CD14-positive monocyte (primary cell): ENCODE measurements at regions not wholly inside any gene's neighbourhood (a gene's known extent, or its start where the extent isn't known, plus 50 kb on each side); places are given as distances from the start of the nearest gene placed in this dataset.

Experiments used
- DNase-seq, 3 donors: peaks; one replicate each; pipeline ENCODE4 v3.0.0-alpha.2; 2011 to 2022
- H2AFZ ChIP-seq: 2 replicates; pipeline ENCODE4 v1.6.0; 2012; ENCODE audit warnings: mild to moderate bottlenecking, low read depth, low read length, inconsistent platforms; ENCODE audit not compliant: insufficient read depth, poor library complexity, severe bottlenecking
- H3K27ac ChIP-seq, 2 donors: 1 replicate in 1 of 2; 2 replicates in 1 of 2; pipeline ENCODE4 v1.5.1; 2012 to 2013; ENCODE audit warnings: low read length in 2 of 2, control low read depth in 1 of 2, inconsistent platforms in 1 of 2, low read depth in 1 of 2, mild to moderate bottlenecking in 1 of 2
- H3K27me3 ChIP-seq, 2 donors: one replicate each; pipeline versions ENCODE4 v1.6.0 to v1.6.1; 2011 to 2013; ENCODE audit warnings: low read length in 2 of 2; ENCODE audit not compliant: control insufficient read depth in 2 of 2, insufficient read depth in 2 of 2
- H3K36me3 ChIP-seq, 2 donors: replicated peaks in 1 of 2; 1 replicate in 1 of 2; 2 replicates in 1 of 2; pipeline versions ENCODE4 v1.5.1 to v1.6.1; 2012 to 2013; ENCODE audit warnings: low read length in 2 of 2, control low read depth in 1 of 2, inconsistent platforms in 1 of 2, mild to moderate bottlenecking in 1 of 2; ENCODE audit not compliant: insufficient read depth in 2 of 2, control insufficient read depth in 1 of 2
- H3K4me1 ChIP-seq, 2 donors: 1 replicate in 1 of 2; 2 replicates in 1 of 2; pipeline versions ENCODE4 v1.5.1 to v1.6.1; 2012 to 2013; ENCODE audit warnings: low read length in 2 of 2, control low read depth in 1 of 2, inconsistent platforms in 1 of 2, mild to moderate bottlenecking in 1 of 2, moderate library complexity in 1 of 2; ENCODE audit not compliant: insufficient read depth in 2 of 2, control insufficient read depth in 1 of 2
- H3K4me2 ChIP-seq: replicated peaks from 2 replicates; pipeline ENCODE3; 2012; ENCODE audit warnings: low read length, moderate library complexity, mild to moderate bottlenecking; ENCODE audit not compliant: poor library complexity, severe bottlenecking; ENCODE audit errors: extremely low read depth
- H3K4me3 ChIP-seq, 3 experiments: fragments of 200-600 bp in 1 of 3; sonication (generic) in 1 of 3; replicated peaks in 1 of 3; 1 replicate in 2 of 3; 2 replicates in 1 of 3; pipeline ENCODE4 v1.5.1; 2011 to 2013; ENCODE audit warnings: low read length in 3 of 3, mild to moderate bottlenecking in 3 of 3, control low read depth in 2 of 3, low read depth in 2 of 3, inconsistent platforms in 1 of 3, moderate library complexity in 1 of 3
- H3K79me2 ChIP-seq: 2 replicates; pipeline ENCODE4 v1.6.0; 2012; ENCODE audit warnings: mild to moderate bottlenecking, control low read depth, inconsistent platforms, low read length, moderate library complexity; ENCODE audit not compliant: insufficient read depth
- H3K9ac ChIP-seq: 2 replicates; pipeline ENCODE4 v1.6.0; 2017; ENCODE audit warnings: low read length, mild to moderate bottlenecking; ENCODE audit not compliant: insufficient read depth, poor library complexity, severe bottlenecking
- H3K9me3 ChIP-seq, 2 donors: replicated peaks in 1 of 2; 1 replicate in 1 of 2; 2 replicates in 1 of 2; pipeline versions ENCODE4 v1.5.1 to v1.6.1; 2012 to 2013; ENCODE audit warnings: low read length in 2 of 2, control low read depth in 1 of 2; ENCODE audit not compliant: control insufficient read depth in 1 of 2, insufficient read depth in 1 of 2
- H4K20me1 ChIP-seq: 2 replicates; pipeline ENCODE4 v1.6.0; 2012; ENCODE audit warnings: mild to moderate bottlenecking, low read length, control low read depth, moderate library complexity; ENCODE audit not compliant: insufficient read depth
- H3K27ac Mint-ChIP-seq, 7 donors: one replicate each; pipeline ENCODE4 v1.8.0; 2020; ENCODE audit warnings: mild to moderate bottlenecking in 7 of 7, mixed read lengths in 7 of 7, moderate library complexity in 6 of 7, inconsistent platforms in 2 of 7
- H3K27me3 Mint-ChIP-seq, 3 donors: one replicate each; pipeline ENCODE4 v1.8.0; 2021 to 2022; ENCODE audit warnings: low read depth in 3 of 3, mild to moderate bottlenecking in 3 of 3, mixed read lengths in 3 of 3, moderate library complexity in 3 of 3, inconsistent platforms in 1 of 3
- H3K36me3 Mint-ChIP-seq, 2 donors: one replicate each; pipeline ENCODE4 v1.8.0; 2020; ENCODE audit warnings: mixed read lengths in 2 of 2, inconsistent platforms in 1 of 2, mild to moderate bottlenecking in 1 of 2
- H3K4me1 Mint-ChIP-seq: one replicate; pipeline ENCODE4 v1.8.0; 2020; ENCODE audit warnings: mild to moderate bottlenecking, mixed read lengths
- H3K4me3 Mint-ChIP-seq, 2 donors: one replicate each; pipeline ENCODE4 v1.8.0; 2020; ENCODE audit warnings: mild to moderate bottlenecking in 2 of 2, mixed read lengths in 2 of 2, moderate library complexity in 1 of 2
- H3K9me3 Mint-ChIP-seq, 7 donors: one replicate each; pipeline ENCODE4 v1.8.0; 2020 to 2022; ENCODE audit warnings: mixed read lengths in 7 of 7, mild to moderate bottlenecking in 6 of 7, moderate library complexity in 6 of 7, inconsistent platforms in 2 of 7
- CTCF ChIP-seq: fragments of 200-600 bp; IDR thresholded peaks from one replicate; pipeline ENCODE4 v1.8.0; 2022; ENCODE audit warnings: antibody characterized with exemption, mild to moderate bottlenecking
- WGBS: methylation state at CpG from one replicate; pipeline ENCODE4 v1.1.5; 2013; ENCODE audit warnings: missing lambda C conversion rate; ENCODE audit not compliant: insufficient coverage; 5-methylcytosine and 5-hydroxymethylcytosine counted together
- intact Hi-C, 2 donors: fragments of 100-400 bp; cut with micrococcal nuclease; formaldehyde crosslinking; loops; one replicate each; pipeline versions ENCODE4 v1.15.0 to v1.15.1; 2023

GRCh38 chr7:156386097-156386496, 254.5 kb upstream of the RNF32 start:
- Histone ChIP-seq H3K9ac (no peak overlapping the region), H3K27ac (no peak overlapping the region), H3K79me2 (no peaks in the 10 kb centered on the region), H3K4me1 (no peaks in the 10 kb centered on the region), H3K4me3 (no peak overlapping the region), H4K20me1 (no peaks in the 10 kb centered on the region), H3K36me3 (no peaks in the 10 kb centered on the region), H3K4me2 (no peak overlapping the region), H3K9me3 (no peaks in the 10 kb centered on the region), H2AFZ (no peak overlapping the region), H3K27me3 (no peaks in the 10 kb centered on the region)
- intact Hi-C loops: no loop called here
- no peak for TF ChIP-seq CTCF
- H3K4me3 Mint-ChIP-seq: no peak overlapping the region
- H3K9me3 Mint-ChIP-seq: peaks cover 0 to 6% (median 2%) of the 10 kb centered on the region in 7 donors
- DNase-seq: no peak
- H3K27ac Mint-ChIP-seq: no peak overlapping the region
- peaks cover 0 to 4% (median 2%) of the 10 kb centered on the region in 3 donors for H3K27me3 Mint-ChIP-seq
- 13% methylated on average over 5 of the region's 6 CpGs for WGBS
- H3K36me3 Mint-ChIP-seq: no peaks in the 10 kb centered on the region
- H3K4me1 Mint-ChIP-seq: no peaks in the 10 kb centered on the region

DNA sequence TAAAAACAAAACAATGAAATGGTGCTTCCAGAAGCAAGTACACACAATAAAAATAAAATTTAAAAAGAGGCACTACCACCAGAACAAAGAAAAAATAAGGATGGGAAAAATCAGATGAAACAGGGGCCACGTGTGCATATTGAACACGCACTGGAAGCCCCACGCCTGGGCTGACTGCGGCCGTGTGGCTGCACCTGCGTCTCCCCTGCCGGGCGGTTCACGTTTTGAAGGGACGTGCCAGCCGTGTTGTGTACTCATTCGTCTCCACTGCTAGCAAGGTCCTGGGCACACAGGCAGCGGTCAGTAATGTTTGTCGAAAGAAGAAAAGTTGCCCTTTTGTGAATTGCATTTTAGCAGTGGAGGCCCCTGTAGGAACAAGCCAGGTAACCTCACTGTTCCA, 255.9 kb upstream of the RNF32 start:
- no peaks in the 10 kb centered on the region for H3K36me3 Mint-ChIP-seq
- intact Hi-C loops: no loop called here
- no peaks in the 10 kb centered on the region for H3K4me1 ChIP-seq
- no peak overlapping the region for H3K27ac Mint-ChIP-seq
- H3K36me3 ChIP-seq: no peaks in the 10 kb centered on the region
- WGBS: 94% methylated on average over 14 of the region's 14 CpGs
- no peak overlapping the region for H2AFZ ChIP-seq
- no peak overlapping the region for H3K4me3 Mint-ChIP-seq
- DNase-seq: no peak
- no peaks in the 10 kb centered on the region for H4K20me1 ChIP-seq
- H3K4me3 ChIP-seq: no peak overlapping the region
- H3K27ac ChIP-seq: no peak overlapping the region
- H3K4me2 ChIP-seq: no peak overlapping the region
- no peaks in the 10 kb centered on the region for H3K79me2 ChIP-seq
- H3K27me3 Mint-ChIP-seq: peaks cover 1 to 2% (median 1%) of the 10 kb centered on the region in 3 donors
- H3K9me3 ChIP-seq: no peaks in the 10 kb centered on the region
- H3K27me3 ChIP-seq: no peaks in the 10 kb centered on the region
- H3K9me3 Mint-ChIP-seq: peaks cover 0 to 2% (median 0%) of the 10 kb centered on the region in 7 donors
- no peak for TF ChIP-seq CTCF
- no peak overlapping the region for H3K9ac ChIP-seq
- no peaks in the 10 kb centered on the region for H3K4me1 Mint-ChIP-seq
